ENCODE measurements at regions not wholly inside any gene's neighbourhood (a gene's known extent, or its start where the extent isn't known, plus 50 kb on each side); places are given as distances from the start of the nearest gene placed in this dataset.

DNA sequence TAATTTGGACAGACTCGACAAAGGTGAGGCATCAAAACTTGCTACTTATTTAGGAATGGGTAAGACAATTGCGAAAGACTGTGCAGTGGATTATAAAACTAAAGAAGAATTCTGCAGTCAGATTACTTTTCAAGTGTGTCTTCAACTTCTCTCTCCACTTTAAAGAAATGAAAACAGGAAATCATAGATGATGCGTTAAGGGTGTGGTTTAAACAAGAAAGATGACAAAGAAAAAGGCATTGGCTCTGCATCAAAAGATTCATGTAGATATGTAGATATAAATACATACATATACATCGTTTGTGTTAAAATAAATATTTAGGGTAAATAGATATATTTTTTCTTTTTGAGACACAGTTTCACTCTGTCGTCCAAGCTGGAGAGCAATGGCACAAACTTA, 74.6 kb upstream of the PARP11 start:
- no peak for DNase-seq

DNA sequence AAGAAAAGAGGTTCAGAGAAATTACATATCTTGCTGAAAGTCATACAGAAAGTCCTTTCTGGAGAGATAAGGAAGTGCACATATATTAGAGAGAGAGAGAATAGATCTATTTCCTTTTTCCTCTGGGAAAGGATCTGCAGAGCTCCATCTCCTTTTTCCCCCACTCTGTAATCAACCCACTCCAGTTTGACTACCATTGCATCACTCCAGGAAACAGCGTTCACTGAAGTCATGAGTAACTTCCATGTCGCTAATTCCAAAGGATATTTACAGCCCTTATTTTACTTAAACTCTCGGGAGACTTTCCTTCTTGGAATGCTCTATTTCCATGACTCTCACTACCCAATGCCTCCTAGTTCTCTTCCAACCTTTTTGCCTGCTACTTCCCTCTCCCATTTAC, 72.5 kb upstream of the PARP11 start:
- DNase-seq = no peak

DNA sequence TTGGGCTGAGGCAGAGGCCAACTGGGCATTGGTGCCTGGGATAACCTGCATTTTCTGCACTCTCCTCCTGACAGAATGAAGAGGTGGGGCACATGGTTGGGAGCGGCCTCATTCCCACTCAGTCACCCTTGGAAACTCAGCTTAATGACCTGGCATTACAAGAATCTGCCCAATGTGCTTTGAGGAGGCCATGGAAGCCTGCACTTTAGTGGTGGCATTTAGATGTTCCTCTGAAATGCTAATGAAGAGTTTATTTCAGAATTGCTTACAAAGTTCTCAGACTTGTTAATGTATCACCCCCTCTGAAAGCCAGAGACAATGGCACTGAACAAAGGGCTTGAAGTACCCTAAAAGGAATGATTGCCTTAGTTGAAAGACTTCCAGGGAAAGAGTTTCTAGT, 71.4 kb upstream of the PARP11 start:
- DNase-seq = no peak

DNA sequence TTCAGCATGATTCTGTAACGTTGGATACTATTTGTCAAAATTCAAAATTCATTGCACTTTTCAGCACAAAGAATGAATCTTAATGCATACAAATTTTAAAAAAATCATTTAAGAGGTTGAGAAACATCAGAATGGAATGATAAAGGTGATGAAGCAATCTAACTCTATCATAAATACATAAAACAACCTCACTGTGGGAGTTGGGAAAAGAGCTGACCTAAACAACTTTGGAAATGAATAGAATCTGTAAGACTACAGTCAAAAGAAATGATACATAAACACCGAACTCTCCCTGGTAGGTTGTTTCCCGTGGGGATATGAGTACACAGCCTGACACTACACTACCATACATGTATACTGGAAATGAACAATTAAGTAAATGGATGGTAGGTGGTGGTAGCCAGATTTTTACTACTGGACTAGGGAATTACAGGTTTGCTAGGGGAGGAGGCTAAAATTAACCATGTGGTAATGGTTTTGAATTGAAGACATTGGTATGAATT, 64.9 kb upstream of the PARP11 start:
- DNase-seq = no peak

DNA sequence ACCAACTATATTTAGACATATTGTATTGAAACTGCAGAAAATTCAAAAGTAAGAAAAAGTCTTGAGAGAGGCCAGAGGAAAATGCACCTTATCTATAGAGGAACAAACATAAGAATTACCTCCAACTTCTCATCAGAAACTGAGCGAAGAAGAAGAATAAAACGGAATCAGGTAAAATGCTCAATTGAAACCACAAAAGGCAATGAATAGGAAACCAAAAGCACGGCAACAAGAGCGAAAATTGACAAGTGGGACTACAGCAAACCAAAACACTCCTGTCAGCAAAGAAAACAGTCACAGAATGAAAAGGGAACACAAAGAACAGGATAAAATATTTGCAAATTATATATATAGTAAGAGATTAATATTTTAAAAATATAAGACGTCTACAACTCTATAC, 61.9 kb upstream of the PARP11 start:
- DNase-seq = no peak

DNA sequence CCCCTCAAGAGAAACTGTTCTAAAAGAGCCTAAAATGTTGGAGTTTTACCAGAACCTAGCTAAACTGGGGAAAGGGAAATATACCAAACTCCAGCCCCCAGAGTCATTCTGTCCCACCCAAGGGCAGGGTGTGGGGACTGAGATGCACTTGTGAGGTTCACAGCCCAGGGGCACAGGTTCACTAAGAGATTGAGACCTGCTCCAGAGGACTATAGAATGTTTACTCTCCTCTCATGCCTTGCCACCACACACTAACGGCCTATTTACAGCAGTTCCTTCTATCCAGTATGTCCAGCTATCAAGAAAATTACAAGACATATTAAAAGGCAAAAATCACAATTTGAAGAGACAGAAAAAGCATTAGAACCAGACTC, 60.6 kb upstream of the PARP11 start:
- no peak for DNase-seq

DNA sequence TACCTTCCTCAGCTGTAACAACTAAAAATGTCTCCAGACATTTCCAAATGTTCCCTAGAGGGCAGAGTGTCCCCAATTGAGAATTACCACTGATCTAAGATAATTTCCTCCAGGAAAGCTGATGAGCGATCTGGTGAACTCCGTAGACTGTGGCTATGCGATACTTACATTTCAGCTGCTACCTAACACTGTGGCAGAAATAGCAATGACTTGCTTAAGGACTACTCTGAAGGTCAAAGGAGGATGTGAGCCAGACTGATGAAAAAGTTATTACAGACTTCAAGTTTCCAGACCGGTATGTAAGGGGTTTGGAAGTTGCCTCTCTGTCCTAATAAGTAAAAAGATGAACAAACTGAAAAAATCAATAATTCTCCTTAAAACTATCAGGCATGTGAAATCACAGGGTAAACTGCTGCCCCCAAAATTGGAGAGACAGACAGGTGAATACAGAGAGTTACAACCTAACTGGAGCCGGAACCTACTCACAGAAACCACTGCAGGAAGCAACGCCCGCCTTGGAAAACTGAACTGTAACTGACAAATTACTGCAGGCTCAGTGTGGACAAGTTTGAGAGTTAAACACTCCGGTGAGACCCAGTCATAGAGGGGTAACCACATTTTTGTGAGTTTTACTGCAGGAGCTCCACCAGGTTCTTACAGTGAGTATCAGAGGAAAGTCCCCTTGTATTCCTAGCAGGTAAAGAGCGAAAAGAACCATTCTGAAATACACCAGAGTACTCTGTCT, 60.0 kb upstream of the PARP11 start:
- DNase-seq = no peak

DNA sequence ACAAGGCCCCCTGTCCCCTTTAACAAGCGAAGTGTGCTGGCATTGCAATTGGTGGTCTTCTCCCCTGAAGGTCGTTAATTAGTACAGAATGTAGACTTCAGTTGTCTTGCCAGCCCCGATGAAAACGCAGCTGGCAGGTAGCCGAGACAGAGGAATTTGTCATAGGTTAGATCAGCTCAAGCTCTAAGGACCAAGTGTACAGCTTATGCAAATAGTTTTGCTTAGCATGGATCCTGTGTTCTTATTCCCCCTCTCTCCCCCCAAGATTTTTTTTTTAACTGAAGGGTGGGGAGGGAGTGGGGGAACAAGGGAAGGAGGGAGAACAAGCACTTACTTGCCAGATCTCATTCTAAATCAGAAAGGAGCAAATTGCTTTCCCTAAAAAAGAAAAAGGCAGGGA, 58.6 kb upstream of the PARP11 start:
- no peak for DNase-seq

DNA sequence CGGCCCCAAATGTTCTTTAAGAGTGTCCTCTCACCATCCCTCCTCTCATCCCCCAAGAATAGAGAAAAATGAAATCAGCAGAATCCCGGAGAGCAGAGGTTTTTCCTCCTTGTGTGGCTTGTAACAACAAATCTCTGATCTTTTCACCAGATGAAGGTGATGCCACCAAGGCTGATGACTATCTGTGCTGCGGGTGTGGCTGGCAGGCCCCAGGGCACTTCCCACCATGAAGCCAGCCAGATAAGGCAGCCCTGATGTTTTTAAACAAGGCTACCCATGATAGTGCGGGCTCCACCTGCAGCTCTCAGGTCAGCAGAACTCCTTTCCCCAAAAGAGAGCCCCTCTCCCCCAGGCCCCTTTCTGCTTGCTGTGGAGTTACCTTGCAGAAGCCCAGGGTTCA, 58.0 kb upstream of the PARP11 start:
- no peak for DNase-seq

DNA sequence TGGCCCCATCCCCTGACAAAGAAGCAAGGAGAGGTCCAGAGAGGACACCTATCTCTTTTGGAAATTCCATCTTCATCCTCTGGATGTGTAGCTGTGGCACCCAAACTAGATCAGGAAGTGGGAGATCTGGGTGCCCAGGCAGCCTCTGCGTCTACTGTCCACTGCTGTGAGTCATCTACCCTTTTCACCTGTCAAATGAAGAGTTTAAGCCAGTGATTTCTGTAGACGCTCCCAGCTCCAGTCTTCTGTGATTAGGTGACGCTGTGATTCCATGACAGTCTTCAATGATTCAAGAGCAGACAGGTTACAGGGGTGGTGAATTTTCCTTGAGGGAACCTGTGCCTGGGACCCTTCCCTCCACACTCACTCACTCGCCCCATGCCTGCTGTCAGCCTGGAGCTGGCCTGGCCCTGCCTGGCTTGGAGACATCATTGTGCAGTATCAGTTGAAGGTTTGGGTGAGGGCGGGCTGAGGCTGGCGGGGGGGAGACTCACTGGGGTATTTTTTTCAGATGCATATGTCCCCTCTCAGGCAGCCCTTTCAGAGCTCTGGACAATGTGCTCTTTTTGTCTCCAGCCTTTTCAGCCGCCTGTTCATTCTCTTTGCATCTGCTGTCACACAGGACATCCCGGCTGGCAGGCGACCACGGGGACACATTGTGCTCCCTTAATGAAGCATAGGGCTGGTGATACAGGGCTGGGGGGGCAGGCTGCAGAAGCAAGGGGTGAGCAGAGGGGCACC, 56.8 kb upstream of the PARP11 start:
- DNase-seq = no peak

DNA sequence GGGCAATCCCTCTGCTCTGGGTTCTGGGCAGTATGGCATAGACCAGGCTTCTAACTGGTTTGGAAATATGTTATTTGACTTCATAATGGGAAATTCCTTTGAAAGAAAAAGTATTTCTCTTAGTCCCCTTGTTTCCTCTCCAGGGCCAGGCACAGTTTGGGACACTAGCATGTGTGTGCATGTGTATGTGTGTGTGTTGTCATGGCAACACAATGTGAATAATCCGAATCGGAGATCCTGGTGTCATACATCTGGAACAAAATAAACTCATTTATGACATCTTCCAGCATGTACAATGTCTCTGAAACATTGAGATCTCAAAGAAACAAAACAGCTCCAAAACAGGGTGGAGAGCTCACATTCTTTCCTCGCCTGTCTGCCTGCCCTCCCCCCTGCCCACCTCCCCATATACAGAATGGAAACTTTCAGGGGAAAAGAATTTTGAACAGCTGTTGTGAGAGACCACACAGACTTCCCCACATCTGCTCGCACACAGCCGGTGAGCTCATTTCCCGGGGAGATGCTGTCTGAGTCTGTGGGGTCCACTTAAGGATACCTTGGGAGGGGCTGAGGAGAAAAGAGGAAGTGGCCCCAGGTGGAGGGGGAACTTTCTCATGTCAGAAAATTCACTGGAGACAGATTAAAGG, 55.5 kb upstream of the PARP11 start:
- no peak for DNase-seq

DNA sequence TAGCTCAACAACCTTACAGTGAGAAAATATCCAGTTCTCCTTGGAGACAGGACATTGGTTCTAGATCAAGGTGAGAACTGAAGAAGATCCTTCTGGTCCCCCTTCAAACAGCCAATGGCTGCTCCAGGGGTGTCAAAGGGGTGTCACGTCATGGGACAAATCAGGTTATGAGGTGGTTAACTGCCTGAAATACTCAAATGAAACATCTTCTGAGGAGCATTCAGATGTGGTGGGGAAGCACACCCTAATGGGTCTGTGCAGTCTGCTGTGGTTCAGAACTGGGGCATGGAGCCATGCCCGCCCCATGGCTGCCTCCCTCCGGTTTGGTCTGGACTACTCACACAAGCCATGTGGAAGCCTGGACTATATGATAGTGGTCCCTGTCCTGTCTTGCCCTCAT, 52.4 kb upstream of the PARP11 start:
- no peak for DNase-seq

DNA sequence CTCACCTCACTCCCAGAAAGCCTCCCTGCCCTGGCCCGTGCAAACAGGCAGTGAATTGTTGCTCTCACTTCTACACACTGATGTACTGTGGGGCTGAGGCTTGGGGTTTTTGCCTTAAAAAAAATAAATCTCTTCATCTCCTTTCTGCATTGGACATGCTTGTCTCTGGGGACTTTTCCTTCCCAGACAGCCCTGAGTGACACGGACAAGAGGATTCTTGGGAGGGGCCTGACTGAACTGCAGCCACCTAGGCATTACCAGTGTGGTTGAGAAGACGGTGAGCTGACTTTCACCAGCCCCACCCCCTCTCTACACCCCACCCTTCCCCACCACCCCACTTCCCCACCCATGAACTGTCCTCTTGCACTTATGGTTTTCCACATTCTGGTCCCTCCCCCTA, 51.6 kb upstream of the PARP11 start:
- DNase-seq = no peak

DNA sequence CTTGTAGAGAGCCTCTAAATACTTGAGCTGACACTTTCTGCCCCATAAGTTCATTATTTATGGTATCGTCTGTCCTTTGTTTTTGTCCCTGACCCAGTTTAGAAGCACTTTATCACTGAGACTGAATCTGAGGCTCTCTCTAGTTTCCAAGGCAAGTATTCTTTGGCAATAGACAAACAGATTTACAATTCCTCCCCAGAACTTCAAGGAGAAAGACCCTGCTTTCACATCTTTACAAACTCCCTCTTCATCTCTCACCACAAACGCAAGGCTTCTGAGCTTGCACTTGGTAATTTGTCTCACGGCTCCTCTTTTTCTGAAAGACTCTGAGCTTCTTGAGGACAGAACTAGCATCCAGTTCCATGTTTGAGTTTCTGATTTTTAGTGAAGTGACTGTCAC, 49.8 kb upstream of the PARP11 start:
- no peak for DNase-seq
